ENCODE measurements at regions not wholly inside any gene's neighbourhood (a gene's known extent, or its start where the extent isn't known, plus 50 kb on each side); places are given as distances from the start of the nearest gene placed in this dataset.

- TF ChIP-seq CTCF (IDR thresholded peaks at IDR 0.05) = no peak
- no peak for TF ChIP-seq POLR2A (IDR thresholded peaks at IDR 0.05)
- no peak for TF ChIP-seq EP300 (IDR thresholded peaks at IDR 0.05)
Observed at GRCh38 chr7:12133865-12134264, 77.2 kb upstream of the TMEM106B start.

Measured in ovary (tissue), 3 donors.